ENCODE measurements at regions not wholly inside any gene's neighbourhood (a gene's known extent, or its start where the extent isn't known, plus 50 kb on each side); places are given as distances from the start of the nearest gene placed in this dataset.
A peak's percentile ranks its signal among the peaks of the same experiment; 100 is the strongest.
"Not testable (repeated sequence)": the region's sequence is repeated elsewhere in the genome, so short reads cannot be mapped to it uniquely, and the experiment has no call there.

DNA sequence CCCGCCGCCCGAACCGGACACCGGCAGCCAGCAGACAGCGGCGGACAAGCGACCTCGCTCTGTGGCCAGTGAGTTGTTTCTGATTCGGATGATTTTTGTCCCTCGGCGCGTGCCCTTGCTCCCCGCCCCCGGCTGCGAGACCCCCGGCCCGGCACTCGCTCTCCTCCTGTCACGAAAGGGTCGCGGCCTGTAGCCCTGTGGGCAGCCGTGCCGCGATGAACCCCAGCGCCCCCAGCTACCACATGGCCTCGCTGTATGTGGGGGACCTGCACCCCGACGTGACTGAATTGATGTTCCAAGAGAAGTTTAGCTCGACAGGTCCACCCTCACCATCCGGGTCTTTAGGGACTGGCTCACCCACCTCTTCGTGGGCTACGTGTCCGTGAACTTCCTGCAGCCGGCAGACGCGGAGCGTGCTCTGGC is 1257.5 kb upstream of the ACVR2A start:
- DNase-seq (ENCODE audit: low spot score), result no peak

DNA sequence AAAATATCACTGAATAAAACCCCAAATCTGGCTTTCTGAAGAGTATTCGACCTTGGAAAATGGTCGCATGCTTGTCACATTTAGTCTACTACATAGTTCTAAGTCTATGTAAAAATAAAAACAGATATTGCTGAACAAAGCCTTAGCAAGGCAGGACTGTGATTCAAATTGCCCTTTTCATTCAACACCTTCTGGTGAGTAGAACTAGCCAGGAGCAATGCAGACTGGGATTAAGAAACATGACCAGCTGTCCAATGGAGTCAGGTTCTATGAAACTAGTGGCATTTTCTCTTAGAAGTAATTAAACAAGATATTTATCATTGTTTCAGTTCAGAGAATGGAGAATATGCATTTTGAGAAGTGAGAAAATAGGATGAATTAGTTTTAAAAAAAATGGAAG is 1260.5 kb upstream of the ACVR2A start:
- no peak for DNase-seq (ENCODE audit: low spot score)

DNA sequence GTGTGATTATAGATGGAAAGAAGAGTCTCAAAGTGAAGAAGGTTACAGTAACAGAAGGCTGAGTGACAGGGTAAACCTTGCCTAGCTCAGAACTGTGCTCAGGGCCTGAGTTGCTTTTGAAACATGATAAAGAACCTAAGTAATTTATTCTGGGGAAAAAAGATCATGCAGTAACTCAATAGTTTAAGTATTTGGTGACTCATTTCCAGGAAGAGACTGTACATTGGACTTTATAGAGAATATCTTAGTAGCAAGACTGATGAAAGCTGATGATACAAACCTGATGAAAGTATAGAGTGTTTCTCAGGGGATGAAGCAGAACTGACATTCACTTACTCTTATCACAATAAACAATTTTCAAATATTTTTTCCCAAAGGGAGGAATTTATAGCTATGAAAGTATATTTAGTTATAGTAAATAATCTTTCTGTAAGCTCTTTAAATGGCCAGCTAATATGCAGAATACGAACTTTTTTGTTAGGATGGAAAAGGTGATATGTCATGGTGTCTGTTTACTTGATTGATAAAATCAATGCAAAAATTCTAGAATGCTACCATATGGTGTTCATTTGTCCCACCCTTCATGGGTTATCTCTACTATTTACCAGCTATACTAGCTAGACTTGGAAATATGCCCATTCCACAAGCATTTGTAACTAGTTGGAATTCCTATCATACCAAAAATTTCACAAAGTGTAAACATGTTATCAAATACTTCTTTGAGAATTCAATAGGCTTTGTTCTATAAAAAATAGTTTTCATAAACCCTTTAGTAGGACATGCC is 1265.5 kb upstream of the ACVR2A start:
- DNase-seq (ENCODE audit: low spot score), result peak; percentile 41

DNA sequence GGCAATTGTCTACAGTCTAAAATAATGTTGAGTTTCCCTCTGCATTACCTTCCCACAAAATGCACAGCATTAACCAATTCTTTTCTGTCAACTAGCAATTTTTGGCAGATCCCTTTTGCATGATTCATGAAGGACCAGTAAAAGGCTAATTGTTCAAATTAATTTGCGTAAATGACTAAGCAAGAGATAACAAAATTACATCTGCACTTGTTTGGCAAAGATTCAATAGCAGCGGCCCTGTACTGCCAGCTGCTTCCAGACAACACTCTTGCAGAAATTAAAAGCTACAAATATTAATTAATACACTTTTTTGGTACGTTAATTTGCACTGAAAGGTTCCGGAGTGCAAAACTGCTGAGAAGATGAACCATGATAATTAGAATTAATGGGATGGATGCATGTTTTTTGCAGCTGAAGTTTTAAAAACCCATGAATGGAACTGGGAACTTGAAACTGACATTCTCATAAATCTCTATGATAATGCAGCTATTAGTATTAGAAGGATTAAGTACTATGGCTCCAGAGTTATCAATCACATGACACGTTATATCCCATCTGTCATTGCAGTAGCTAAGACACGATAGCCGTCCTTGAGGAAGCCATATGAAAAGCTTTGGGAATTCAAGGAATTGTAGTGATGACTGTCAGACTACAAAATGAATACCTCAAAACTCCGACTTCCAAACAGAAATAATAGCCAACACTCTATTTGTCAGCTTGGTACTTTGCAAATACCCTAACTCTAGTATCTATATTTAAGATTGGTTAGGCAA is 1268.3 kb upstream of the ACVR2A start:
- no peak for DNase-seq (ENCODE audit: low spot score)

DNA sequence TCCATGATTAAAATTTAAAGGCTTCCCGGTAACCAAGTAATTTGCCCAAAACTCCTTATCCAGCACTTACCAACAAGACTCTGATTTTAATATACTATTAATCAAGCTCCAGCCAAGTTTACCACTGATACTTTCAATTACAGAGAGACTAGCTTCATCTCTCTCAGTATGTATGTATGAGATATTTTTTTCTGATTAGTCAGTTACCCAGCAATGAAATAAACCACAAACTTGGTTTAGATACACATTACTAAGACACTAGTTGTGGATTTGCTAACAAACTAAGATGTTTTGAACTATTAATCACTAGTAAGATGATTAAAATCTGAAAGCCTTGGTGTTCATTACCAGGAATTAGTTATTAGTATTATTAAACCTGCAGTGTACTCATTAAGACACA is 1272.2 kb upstream of the ACVR2A start:
- DNase-seq (ENCODE audit: low spot score), result no peak

- DNase-seq (ENCODE audit: low spot score), result no peak
Measured at GRCh38 chr2:146561996-146562395, 1282.8 kb upstream of the ACVR2A start.

DNA sequence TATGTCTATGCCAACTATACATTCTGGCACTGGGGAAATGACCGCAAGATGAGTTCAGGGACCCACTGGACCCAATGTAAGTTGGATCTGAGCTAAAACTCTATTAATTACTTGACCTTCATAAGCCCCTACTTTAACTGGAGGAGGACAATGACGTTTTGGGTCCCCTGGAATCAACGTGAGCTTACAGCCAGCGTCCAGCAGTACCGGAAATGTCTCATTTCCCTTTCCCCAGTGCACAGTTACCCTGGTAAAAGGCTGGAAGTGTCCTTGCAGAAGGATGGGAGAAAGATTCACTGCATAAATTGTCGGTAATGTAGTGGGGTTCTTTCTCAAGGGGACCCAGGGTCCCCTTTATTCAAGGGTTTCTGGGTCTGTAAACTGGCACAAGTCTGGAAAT is 1297.6 kb upstream of the ACVR2A start:
- no peak for DNase-seq (ENCODE audit: low spot score)

DNA sequence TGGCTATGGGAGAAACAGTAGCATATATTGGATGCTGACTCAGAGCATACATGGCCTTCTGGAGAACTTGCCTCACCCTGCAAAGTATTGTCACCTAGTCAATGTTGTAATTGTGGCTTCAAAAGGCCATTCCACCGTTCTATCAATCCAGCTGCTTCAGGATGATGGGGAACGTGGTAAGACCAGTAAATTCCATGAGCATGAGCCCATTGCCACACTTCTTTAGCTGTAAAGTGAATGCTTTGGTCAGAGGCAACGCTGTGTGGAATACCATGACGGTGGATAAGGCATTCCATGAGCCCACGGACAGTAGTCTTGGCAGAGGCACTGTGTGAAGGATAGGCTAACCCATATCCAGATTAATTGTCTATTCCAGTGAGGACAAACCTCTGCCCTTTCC is 1300.1 kb upstream of the ACVR2A start:
- DNase-seq (ENCODE audit: low spot score), result no peak

DNA sequence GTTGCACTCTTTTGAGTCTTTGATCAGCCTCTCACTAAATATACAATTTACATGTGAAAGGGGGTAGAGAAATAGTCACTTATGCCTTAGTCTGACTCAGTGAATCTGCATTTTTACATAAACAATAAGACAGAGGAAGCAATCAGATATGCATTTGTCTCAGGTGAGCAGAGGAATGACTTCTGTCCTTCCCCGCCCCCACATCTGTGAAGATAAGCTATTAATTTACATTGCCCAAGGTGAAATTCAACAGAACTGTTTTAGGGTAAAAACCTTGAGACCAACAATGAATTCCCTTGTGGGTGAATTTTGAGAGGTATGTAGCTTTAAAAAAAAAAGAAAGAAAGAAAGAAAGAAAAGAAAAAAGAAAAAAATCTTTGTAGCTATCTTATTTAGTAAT is 1302.9 kb upstream of the ACVR2A start:
- DNase-seq (ENCODE audit: low spot score), result no peak

- DNase-seq (ENCODE audit: low spot score), result no peak
Measured at GRCh38 chr2:146540271-146540932, 1304.4 kb upstream of the ACVR2A start.

- DNase-seq (ENCODE audit: low spot score), result not testable (repeated sequence)
Measured at GRCh38 chr2:146539739-146540138, 1305.1 kb upstream of the ACVR2A start.

DNA sequence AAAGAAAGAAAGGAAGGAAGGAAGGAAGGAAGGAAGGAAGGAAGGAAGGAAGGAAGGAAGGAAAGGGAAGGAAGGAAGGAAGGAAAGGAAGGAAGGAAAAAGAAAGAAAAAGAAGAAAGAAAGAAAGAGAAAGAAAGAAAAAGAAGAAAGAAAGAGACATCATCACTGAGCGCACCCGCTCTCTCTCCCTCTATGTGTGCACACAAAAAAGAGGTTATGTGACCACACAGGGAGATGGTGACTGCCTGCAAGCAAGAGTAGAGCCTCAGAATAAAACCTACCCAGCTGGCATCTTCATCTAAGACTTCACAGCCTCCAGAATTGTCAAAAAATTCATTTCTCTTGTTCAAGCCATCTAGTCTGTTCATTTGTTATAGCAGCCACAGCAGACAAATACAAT is 1307.4 kb upstream of the ACVR2A start:
- no peak for DNase-seq (ENCODE audit: low spot score)

DNA sequence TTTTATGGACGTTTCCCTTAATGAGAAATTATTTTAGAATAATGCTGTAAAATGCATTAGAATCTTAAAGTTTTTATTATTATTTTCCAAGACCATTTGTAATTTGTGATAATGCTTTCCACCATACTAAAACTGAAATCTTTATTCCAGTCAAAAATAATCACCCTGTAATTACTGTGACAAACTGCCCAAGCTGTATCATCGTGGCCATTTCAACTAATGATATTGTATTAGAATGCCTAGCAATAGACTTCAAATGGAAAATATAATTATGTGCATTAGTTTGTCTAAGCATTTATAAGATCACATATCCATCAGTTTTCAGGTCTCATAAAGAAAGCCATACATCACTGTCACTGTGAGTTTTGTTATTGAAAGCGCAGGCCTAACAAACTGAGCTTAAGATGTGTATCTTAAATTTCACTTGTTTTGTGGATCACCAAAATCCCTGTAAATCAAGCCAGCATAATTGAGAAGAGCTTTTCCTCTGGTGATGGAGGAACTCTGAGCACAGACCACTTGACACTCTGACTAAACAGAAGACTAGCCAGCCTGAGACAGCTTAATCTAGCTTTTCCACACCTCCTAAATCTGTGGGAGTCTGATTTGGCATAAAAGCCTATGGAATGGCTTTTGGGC is 1312.2 kb upstream of the ACVR2A start:
- no peak for DNase-seq (ENCODE audit: low spot score)

DNA sequence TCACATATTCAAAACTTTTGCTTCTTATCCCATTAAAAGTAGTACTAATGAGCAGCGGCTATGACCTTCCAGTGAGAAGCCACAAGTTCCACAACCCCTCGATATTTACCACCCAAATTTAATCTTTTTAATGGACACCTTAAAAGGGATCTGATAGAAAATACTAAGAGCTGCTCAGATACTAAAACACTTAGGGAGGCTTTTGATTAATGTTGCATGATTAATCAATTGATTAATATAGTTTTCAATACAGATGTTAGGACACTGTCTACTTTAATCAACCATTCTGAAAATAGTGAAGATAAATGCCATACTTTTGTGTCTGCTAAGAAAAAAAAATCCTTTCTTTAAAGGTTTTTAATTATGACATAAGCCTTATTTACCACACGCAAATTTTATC is 1312.8 kb upstream of the ACVR2A start:
- DNase-seq (ENCODE audit: low spot score), result no peak

DNA sequence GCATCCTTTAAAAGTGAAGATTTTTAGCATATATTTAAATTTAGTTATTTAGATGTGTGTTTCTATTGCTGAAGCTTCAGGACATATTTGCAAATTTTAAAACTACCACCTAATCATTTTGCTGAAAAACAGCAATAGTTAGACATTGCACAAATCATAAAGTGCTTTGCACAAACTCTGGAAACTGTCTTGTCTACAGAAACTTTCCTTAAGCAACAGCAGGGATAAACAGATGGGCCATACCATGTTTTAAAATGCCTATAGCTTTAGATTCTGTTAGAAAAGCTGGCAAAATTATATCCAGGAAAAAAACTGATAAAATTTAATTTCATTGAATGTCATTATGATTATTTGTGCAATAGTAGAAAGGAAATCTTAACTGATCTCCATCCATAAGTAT is 1313.9 kb upstream of the ACVR2A start:
- no peak for DNase-seq (ENCODE audit: low spot score)

GRCh38 chr2:146527166-146527565 is 1317.7 kb upstream of the ACVR2A start:
- no peak for DNase-seq (ENCODE audit: low spot score)

GRCh38 chr2:146523196-146523595 is 1321.6 kb upstream of the ACVR2A start:
- DNase-seq (ENCODE audit: low spot score), result peak; percentile 41

- DNase-seq (ENCODE audit: low spot score), result no peak
Measured at GRCh38 chr2:146506851-146507250, 1338.0 kb upstream of the ACVR2A start.

GRCh38 chr2:146503366-146503765 is 1341.5 kb upstream of the ACVR2A start:
- DNase-seq (ENCODE audit: low spot score), result no peak

GRCh38 chr2:146496248-146496647 is 1348.6 kb upstream of the ACVR2A start:
- no peak for DNase-seq (ENCODE audit: low spot score)

- no peak for DNase-seq (ENCODE audit: low spot score)
Measured at GRCh38 chr2:146489386-146489785, 1355.4 kb upstream of the ACVR2A start.

- DNase-seq (ENCODE audit: low spot score), result peak; percentile 7
Measured at GRCh38 chr2:146481629-146482028, 1363.2 kb upstream of the ACVR2A start.

GRCh38 chr2:146477383-146477782 is 1367.4 kb upstream of the ACVR2A start:
- DNase-seq (ENCODE audit: low spot score), result no peak

Measured in kidney capillary endothelial cell (primary cell).